NB4 (cell line): ENCODE measurements at regions not wholly inside any gene's neighbourhood (a gene's known extent, or its start where the extent isn't known, plus 50 kb on each side); places are given as distances from the start of the nearest gene placed in this dataset.

Experiments
- MAX ChIP-seq: IDR thresholded peaks from 2 replicates; pipeline ENCODE4 v1.6.1; 2011; ENCODE audit warnings: low read depth, low read length
- POLR2A ChIP-seq: IDR thresholded peaks from 2 replicates; pipeline ENCODE4 v1.6.1; 2011; ENCODE audit warnings: mild to moderate bottlenecking; ENCODE audit not compliant: insufficient read length; ENCODE audit errors: extremely low read depth
- TF ChIP-seq, protein P1 (sequence below): IDR thresholded peaks from one replicate; pipeline ENCODE4 v1.5.1; 2012; ENCODE audit warnings: low read depth, low read length

DNA sequence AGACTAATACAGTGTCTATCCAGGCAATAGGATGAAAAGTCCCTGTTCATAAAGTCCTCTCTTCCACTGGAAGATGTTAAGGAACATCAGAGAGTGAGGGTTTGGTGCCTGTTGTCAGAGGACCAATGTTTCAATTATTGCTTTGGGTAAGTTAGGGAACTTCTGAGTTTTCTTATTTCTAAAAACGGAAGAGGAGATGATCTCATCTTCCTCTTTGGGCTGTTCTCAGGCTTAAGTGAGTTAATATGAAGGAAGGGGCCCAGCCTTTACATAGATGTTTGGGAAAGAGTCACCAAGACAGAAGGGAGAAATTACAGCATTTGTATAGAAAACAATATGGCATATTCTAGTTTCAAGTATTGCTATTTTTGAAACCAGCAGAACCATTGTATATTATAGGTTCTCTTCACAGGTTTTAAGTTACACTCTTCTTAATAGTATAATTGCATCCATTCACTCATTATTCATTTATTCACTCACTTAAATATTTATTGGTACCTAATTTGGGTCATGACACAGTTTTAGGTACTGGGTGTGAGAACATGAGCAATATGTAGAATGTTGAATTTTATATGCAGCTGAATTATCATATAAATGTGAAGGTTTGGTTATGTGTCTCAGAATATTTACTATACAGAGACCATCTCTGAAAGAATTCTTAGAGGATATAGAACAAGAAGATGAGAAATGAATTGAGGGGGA, 68.5 kb upstream of the LRIG3 start:
- TF ChIP-seq, protein P1, sequence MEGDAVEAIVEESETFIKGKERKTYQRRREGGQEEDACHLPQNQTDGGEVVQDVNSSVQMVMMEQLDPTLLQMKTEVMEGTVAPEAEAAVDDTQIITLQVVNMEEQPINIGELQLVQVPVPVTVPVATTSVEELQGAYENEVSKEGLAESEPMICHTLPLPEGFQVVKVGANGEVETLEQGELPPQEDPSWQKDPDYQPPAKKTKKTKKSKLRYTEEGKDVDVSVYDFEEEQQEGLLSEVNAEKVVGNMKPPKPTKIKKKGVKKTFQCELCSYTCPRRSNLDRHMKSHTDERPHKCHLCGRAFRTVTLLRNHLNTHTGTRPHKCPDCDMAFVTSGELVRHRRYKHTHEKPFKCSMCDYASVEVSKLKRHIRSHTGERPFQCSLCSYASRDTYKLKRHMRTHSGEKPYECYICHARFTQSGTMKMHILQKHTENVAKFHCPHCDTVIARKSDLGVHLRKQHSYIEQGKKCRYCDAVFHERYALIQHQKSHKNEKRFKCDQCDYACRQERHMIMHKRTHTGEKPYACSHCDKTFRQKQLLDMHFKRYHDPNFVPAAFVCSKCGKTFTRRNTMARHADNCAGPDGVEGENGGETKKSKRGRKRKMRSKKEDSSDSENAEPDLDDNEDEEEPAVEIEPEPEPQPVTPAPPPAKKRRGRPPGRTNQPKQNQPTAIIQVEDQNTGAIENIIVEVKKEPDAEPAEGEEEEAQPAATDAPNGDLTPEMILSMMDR, result no peak
- TF ChIP-seq POLR2A, result no peak
- no peak for TF ChIP-seq MAX
